PC-3 (cell line): ENCODE measurements at regions not wholly inside any gene's neighbourhood (a gene's known extent, or its start where the extent isn't known, plus 50 kb on each side); places are given as distances from the start of the nearest gene placed in this dataset.

Experiments used
- ATAC-seq: fragments of 200-7000 bp; cut with Tn5 transposase; 2 replicates; pipeline ENCODE4 v1.9.1; 2020; ENCODE audit warnings: mild to moderate bottlenecking, moderate library complexity
- BruUV-seq: library from RNA; stranded (reverse); fragments of 400-500 nt; replicated peaks from 2 replicates; lab custom pipeline; 2021; lab: Mats Ljungman, UMichigan
- CTCF ChIA-PET: fragments of 300-600 bp; sonication (Branson Sonifier 250); formaldehyde crosslinking; loops from one replicate; lab custom pipeline; 2022; ENCODE audit warnings: antibody characterized with exemption; lab: Charles Lee
- POLR2A ChIA-PET: fragments of 300-600 bp; sonication (Branson Sonifier 250); formaldehyde crosslinking; loops from one replicate; lab custom pipeline; 2022; ENCODE audit warnings: antibody characterized with exemption; ENCODE audit not compliant: unreplicated experiment; lab: Charles Lee
- DNase-seq: peaks from one replicate; pipeline ENCODE4 v3.0.0-alpha.2; 2015
- H2AFZ ChIP-seq: fragments of 300-600 bp; sonication (generic); 2 replicates; pipeline ENCODE4 v1.6.0; 2016; ENCODE audit warnings: antibody characterized with exemption, low read length
- H3F3A ChIP-seq: fragments of 300-600 bp; sonication (generic); one replicate; pipeline ENCODE4 v1.6.0; 2017; ENCODE audit warnings: antibody characterized with exemption, low read length, control low read depth, mild to moderate bottlenecking; ENCODE audit not compliant: unreplicated experiment
- H3K27ac ChIP-seq: fragments of 300-600 bp; sonication (generic); 2 replicates; pipeline ENCODE4 v1.5.1; 2016; ENCODE audit warnings: mild to moderate bottlenecking, low read length
- H3K27me3 ChIP-seq: fragments of 300-600 bp; sonication (generic); 2 replicates; pipeline ENCODE4 v1.6.1; 2016; ENCODE audit warnings: low read length, mixed read lengths
- H3K36me3 ChIP-seq: fragments of 300-600 bp; sonication (generic); 2 replicates; pipeline ENCODE4 v1.6.1; 2016; ENCODE audit warnings: low read depth, mixed run types, low read length, mixed read lengths
- H3K4me1 ChIP-seq: fragments of 300-600 bp; sonication (generic); 2 replicates; pipeline ENCODE4 v1.5.1; 2016; ENCODE audit warnings: low read length; ENCODE audit not compliant: insufficient read depth
- H3K4me2 ChIP-seq: fragments of 300-600 bp; sonication (generic); 2 replicates; pipeline ENCODE4 v1.6.0; 2016; ENCODE audit warnings: low read length
- H3K4me3 ChIP-seq: fragments of 300-600 bp; sonication (generic); 2 replicates; pipeline ENCODE4 v1.5.1; 2016; ENCODE audit warnings: mild to moderate bottlenecking, low read length, mixed read lengths
- H3K79me2 ChIP-seq: fragments of 300-600 bp; sonication (generic); 2 replicates; pipeline ENCODE4 v1.6.1; 2017; ENCODE audit warnings: low read length, mixed read lengths
- H3K9ac ChIP-seq: fragments of 300-600 bp; sonication (generic); 2 replicates; pipeline ENCODE4 v1.6.0; 2016; ENCODE audit warnings: mild to moderate bottlenecking, low read length
- H3K9me2 ChIP-seq: fragments of 300-600 bp; sonication (generic); replicated peaks from 2 replicates; pipeline ENCODE4 v1.6.1; 2016; ENCODE audit warnings: mixed run types, low read length, mixed read lengths
- H3K9me3 ChIP-seq: fragments of 300-600 bp; sonication (generic); 2 replicates; pipeline ENCODE4 v1.6.1; 2016; ENCODE audit warnings: low read length, mixed read lengths
- H4K20me1 ChIP-seq: fragments of 300-600 bp; sonication (generic); 2 replicates; pipeline ENCODE4 v1.6.1; 2016; ENCODE audit warnings: low read length, mixed read lengths
- EZH2 ChIP-seq: fragments of 300-600 bp; sonication (generic); IDR thresholded peaks from one replicate; pipeline ENCODE4 v1.6.1; 2017; ENCODE audit warnings: antibody characterized with exemption, mild to moderate bottlenecking, low read length; ENCODE audit not compliant: unreplicated experiment
- EZH2phosphoT487 ChIP-seq: fragments of 300-600 bp; sonication (generic); IDR thresholded peaks from 2 replicates; pipeline ENCODE4 v1.6.1; 2018; ENCODE audit warnings: mild to moderate bottlenecking, antibody characterized with exemption, low read length, borderline replicate concordance
- intact Hi-C: fragments of 100-400 bp; cut with micrococcal nuclease; formaldehyde crosslinking; loops from 2 replicates; pipeline ENCODE4 v1.9.0; 2023
- TF ChIP-seq, protein P1 (sequence below): fragments of 300-600 bp; sonication (generic); conservative IDR thresholded peaks from 2 replicates; pipeline ENCODE4 v1.5.1; 2017; ENCODE audit warnings: antibody characterized with exemption, low read depth, mild to moderate bottlenecking, low read length

DNA sequence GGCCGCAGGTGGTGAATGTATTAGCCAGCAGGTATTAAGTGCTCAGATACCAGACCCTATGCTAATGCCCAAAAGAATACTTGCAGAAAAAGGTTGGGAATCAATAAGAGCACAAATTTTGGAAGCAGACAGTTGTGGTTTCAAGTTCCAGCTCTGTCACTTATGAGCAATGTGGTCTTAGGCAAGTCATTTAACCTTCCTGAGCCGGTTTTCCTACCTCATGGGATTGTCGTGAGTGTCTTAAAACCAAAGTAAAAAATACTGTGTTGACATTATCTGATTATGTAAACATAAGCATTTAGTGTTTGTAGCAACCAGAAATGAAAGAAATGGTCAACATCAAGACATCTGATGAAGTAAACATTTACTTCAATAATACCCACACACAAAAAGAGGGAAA is 93.0 kb upstream of the CHST9 start:
- Histone ChIP-seq H4K20me1 (no peaks in the 10 kb centered on the region), H3K9ac (no peak overlapping the region), H3F3A (no peaks in the 10 kb centered on the region), H3K27ac (no peak overlapping the region), H3K4me1 (no peaks in the 10 kb centered on the region), H3K9me3 (no peaks in the 10 kb centered on the region), H2AFZ (no peak overlapping the region), H3K36me3 (no peaks in the 10 kb centered on the region), H3K27me3 (peaks cover 36% of the 10 kb centered on the region; the same call in 1 of the 2 replicates), H3K4me3 (no peak overlapping the region), H3K79me2 (no peaks in the 10 kb centered on the region), H3K4me2 (no peak overlapping the region), H3K9me2 (no peaks in the 10 kb centered on the region)
- ChIA-PET POLR2A (no interaction called here), CTCF (no interaction called here)
- no peak for ATAC-seq
- DNase-seq: peak; percentile 38
- TF ChIP-seq EZH2phosphoT487 (no peak), EZH2 (no peak)
- TF ChIP-seq, protein P1, sequence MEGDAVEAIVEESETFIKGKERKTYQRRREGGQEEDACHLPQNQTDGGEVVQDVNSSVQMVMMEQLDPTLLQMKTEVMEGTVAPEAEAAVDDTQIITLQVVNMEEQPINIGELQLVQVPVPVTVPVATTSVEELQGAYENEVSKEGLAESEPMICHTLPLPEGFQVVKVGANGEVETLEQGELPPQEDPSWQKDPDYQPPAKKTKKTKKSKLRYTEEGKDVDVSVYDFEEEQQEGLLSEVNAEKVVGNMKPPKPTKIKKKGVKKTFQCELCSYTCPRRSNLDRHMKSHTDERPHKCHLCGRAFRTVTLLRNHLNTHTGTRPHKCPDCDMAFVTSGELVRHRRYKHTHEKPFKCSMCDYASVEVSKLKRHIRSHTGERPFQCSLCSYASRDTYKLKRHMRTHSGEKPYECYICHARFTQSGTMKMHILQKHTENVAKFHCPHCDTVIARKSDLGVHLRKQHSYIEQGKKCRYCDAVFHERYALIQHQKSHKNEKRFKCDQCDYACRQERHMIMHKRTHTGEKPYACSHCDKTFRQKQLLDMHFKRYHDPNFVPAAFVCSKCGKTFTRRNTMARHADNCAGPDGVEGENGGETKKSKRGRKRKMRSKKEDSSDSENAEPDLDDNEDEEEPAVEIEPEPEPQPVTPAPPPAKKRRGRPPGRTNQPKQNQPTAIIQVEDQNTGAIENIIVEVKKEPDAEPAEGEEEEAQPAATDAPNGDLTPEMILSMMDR: no peak
- intact Hi-C loops: no loop called here
- no TSS peak for BruUV-seq

DNA sequence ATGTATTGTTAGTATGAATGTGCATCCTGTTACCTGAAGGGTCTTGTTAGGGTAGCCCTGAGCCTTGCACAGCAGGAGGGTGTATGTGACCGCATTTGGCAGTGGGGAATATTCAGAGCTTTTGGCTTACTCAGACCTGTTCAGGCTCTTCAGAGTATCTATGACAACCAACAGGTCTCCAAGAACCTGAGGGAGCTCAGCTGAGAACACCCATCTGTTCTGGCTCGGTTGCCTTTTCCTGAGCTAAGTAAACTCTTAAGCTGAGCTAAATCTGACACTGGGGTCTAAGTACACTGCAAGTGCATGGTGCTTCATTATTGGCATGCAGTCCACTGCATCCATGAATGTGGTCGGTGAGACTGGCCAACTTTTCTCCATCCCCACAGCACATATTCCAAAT is 92.4 kb upstream of the CHST9 start:
- H3K36me3 ChIP-seq: no peaks in the 10 kb centered on the region
- intact Hi-C loops: no loop called here
- peaks cover 36% of the 10 kb centered on the region; the same call in 1 of the 2 replicates for H3K27me3 ChIP-seq
- ChIA-PET POLR2A (no interaction called here), CTCF (no interaction called here)
- no TSS peak for BruUV-seq
- H3K27ac ChIP-seq: no peak overlapping the region
- DNase-seq (no peak), ATAC-seq (no peak)
- H3K9ac ChIP-seq: no peak overlapping the region
- no peaks in the 10 kb centered on the region for H3K79me2 ChIP-seq
- no peak overlapping the region for H3K4me3 ChIP-seq
- no peaks in the 10 kb centered on the region for H3K9me3 ChIP-seq
- no peak overlapping the region for H2AFZ ChIP-seq
- H3K4me1 ChIP-seq: no peaks in the 10 kb centered on the region
- no peaks in the 10 kb centered on the region for H4K20me1 ChIP-seq
- H3K9me2 ChIP-seq: no peaks in the 10 kb centered on the region
- no peak overlapping the region for H3K4me2 ChIP-seq
- H3F3A ChIP-seq: no peaks in the 10 kb centered on the region
- no peak for TF ChIP-seq EZH2phosphoT487
- no peak for TF ChIP-seq EZH2
- TF ChIP-seq, protein P1: no peak

DNA sequence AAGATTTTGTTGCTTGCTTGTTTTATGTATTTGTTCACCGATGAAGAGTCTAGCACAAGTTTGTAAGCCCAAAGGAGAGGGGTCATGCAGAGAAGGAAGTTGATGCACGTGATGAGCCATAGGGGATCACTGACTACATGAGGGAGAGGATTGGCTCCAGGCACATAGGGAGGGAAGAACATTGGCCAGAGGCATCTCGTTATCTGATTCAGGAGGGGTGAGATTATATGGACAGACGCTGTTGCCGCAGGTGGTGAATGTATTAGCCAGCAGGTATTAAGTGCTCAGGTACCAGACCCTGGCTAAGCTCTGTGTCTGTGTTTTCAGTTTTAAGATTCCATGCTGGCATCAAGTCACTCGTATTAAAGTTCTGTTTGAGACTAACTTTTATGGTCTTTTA is 91.8 kb upstream of the CHST9 start:
- H3K79me2 ChIP-seq: no peaks in the 10 kb centered on the region
- ATAC-seq (no peak), DNase-seq (no peak)
- intact Hi-C loops: no loop called here
- no peak overlapping the region for H2AFZ ChIP-seq
- no TSS peak for BruUV-seq
- TF ChIP-seq, protein P1: no peak
- no peak for TF ChIP-seq EZH2
- no peak for TF ChIP-seq EZH2phosphoT487
- no peak overlapping the region for H3K27ac ChIP-seq
- H3K9me3 ChIP-seq: no peaks in the 10 kb centered on the region
- no peaks in the 10 kb centered on the region for H4K20me1 ChIP-seq
- H3K27me3 ChIP-seq: peaks cover 38% of the 10 kb centered on the region; the same call in 1 of the 2 replicates
- CTCF ChIA-PET: no interaction called here
- no peak overlapping the region for H3K4me2 ChIP-seq
- no peaks in the 10 kb centered on the region for H3K4me1 ChIP-seq
- H3K9me2 ChIP-seq: no peaks in the 10 kb centered on the region
- no peak overlapping the region for H3K4me3 ChIP-seq
- H3F3A ChIP-seq: no peaks in the 10 kb centered on the region
- H3K36me3 ChIP-seq: no peaks in the 10 kb centered on the region
- no peak overlapping the region for H3K9ac ChIP-seq
- POLR2A ChIA-PET: no interaction called here
